IMR-90 (cell line): ENCODE measurements at regions not wholly inside any gene's neighbourhood (a gene's known extent, or its start where the extent isn't known, plus 50 kb on each side); places are given as distances from the start of the nearest gene placed in this dataset.

Source experiments
- ATAC-seq: fragments of 200-7000 bp; cut with Tn5 transposase; 2 replicates; pipeline ENCODE4 v1.9.1; 2020; ENCODE audit warnings: low read depth, mild to moderate bottlenecking, moderate library complexity
- BruUV-seq: library from RNA; stranded (reverse); fragments of 400-500 nt; replicated peaks from 2 replicates; lab custom pipeline; 2021; lab: Mats Ljungman, UMichigan
- CTCF ChIA-PET: fragments of 300-600 bp; formaldehyde crosslinking; extraction: SDS; loops from one replicate; lab custom pipeline; 2021; ENCODE audit warnings: antibody characterized with exemption; lab: Yijun Ruan, JAX
- POLR2A ChIA-PET: fragments of 300-600 bp; sonication (Branson Sonifier 250); formaldehyde crosslinking; loops from one replicate; lab custom pipeline; 2022; ENCODE audit warnings: antibody characterized with exemption; ENCODE audit not compliant: unreplicated experiment; lab: Charles Lee
- DNase-seq: peaks from one replicate; pipeline ENCODE4 v3.0.0; 2013
- H2AFZ ChIP-seq: replicated peaks from 2 replicates; pipeline ENCODE3; 2013; ENCODE audit warnings: low read length, mild to moderate bottlenecking; ENCODE audit not compliant: poor library complexity
- H2AK5ac ChIP-seq: 2 replicates; pipeline ENCODE4 v1.6.1; 2013; ENCODE audit warnings: low read depth, low read length, inconsistent platforms
- H2AK9ac ChIP-seq: replicated peaks from 2 replicates; pipeline ENCODE3; 2013; ENCODE audit warnings: mild to moderate bottlenecking, low read depth, low read length, moderate library complexity; ENCODE audit not compliant: poor library complexity
- H2BK120ac ChIP-seq: 2 replicates; pipeline ENCODE4 v1.6.1; 2013; ENCODE audit warnings: low read depth, low read length, inconsistent platforms
- H2BK15ac ChIP-seq: 3 replicates; pipeline ENCODE4 v1.6.1; 2013; ENCODE audit warnings: low read depth, low read length, inconsistent platforms
- H2BK20ac ChIP-seq: 2 replicates; pipeline ENCODE4 v1.6.1; 2013; ENCODE audit warnings: low read depth, mild to moderate bottlenecking, inconsistent platforms, low read length, moderate library complexity
- H2BK5ac ChIP-seq: 2 replicates; pipeline ENCODE4 v1.6.1; 2013; ENCODE audit warnings: mild to moderate bottlenecking, low read depth, low read length, inconsistent platforms; ENCODE audit not compliant: poor library complexity, severe bottlenecking
- H3K14ac ChIP-seq: replicated peaks from 2 replicates; pipeline ENCODE4 v1.6.1; 2013; ENCODE audit warnings: low read depth, low read length, inconsistent platforms
- H3K18ac ChIP-seq: 2 replicates; pipeline ENCODE4 v1.6.1; 2013; ENCODE audit warnings: low read depth, low read length, control low read depth
- H3K23ac ChIP-seq: 2 replicates; pipeline ENCODE4 v1.6.1; 2013; ENCODE audit warnings: low read depth, low read length, inconsistent platforms
- H3K27ac ChIP-seq: 2 replicates; pipeline ENCODE4 v1.5.1; 2013; ENCODE audit warnings: mild to moderate bottlenecking, control low read depth, low read length; ENCODE audit not compliant: insufficient read depth
- H3K27me3 ChIP-seq: 2 replicates; pipeline ENCODE4 v1.6.1; 2013; ENCODE audit warnings: low read length; ENCODE audit not compliant: control insufficient read depth, insufficient read depth
- H3K36me3 ChIP-seq: 2 replicates; pipeline ENCODE4 v1.6.1; 2013; ENCODE audit warnings: low read length, mixed read lengths; ENCODE audit not compliant: control insufficient read depth, insufficient read depth
- H3K4ac ChIP-seq: 2 replicates; pipeline ENCODE4 v1.6.1; 2013; ENCODE audit warnings: low read depth, low read length, inconsistent platforms
- H3K4me1 ChIP-seq: 2 replicates; pipeline ENCODE4 v1.6.1; 2013; ENCODE audit warnings: low read length, mixed read lengths; ENCODE audit not compliant: control insufficient read depth, insufficient read depth
- H3K4me2 ChIP-seq: 2 replicates; pipeline ENCODE4 v1.6.1; 2013; ENCODE audit warnings: low read depth, mild to moderate bottlenecking, control low read depth, low read length, moderate library complexity
- H3K4me3 ChIP-seq: 2 replicates; pipeline ENCODE4 v1.5.1; 2013; ENCODE audit warnings: low read depth, mild to moderate bottlenecking, control low read depth, low read length, moderate library complexity; ENCODE audit not compliant: insufficient read depth
- H3K56ac ChIP-seq: 2 replicates; pipeline ENCODE4 v1.6.1; 2013; ENCODE audit warnings: low read length, inconsistent platforms; ENCODE audit not compliant: insufficient read depth; ENCODE audit errors: extremely low read depth
- H3K79me1 ChIP-seq, 2 experiments: 2 replicates each; pipeline ENCODE4 v1.6.1; 2013; ENCODE audit warnings: low read length in 2 of 2, inconsistent platforms in 1 of 2, low read depth in 1 of 2
- H3K9ac ChIP-seq: 2 replicates; pipeline ENCODE4 v1.6.1; 2013; ENCODE audit warnings: low read depth, low read length, control low read depth
- H3K9me1 ChIP-seq: 2 replicates; pipeline ENCODE4 v1.6.1; 2013; ENCODE audit warnings: low read length, inconsistent platforms; ENCODE audit not compliant: insufficient read depth
- H3K9me3 ChIP-seq: 2 replicates; pipeline ENCODE4 v1.6.1; 2013; ENCODE audit warnings: low read length; ENCODE audit not compliant: control insufficient read depth, insufficient read depth
- H4K20me1 ChIP-seq: 2 replicates; pipeline ENCODE4 v1.6.1; 2013; ENCODE audit warnings: low read length, inconsistent platforms; ENCODE audit not compliant: insufficient read depth
- H4K5ac ChIP-seq: 2 replicates; pipeline ENCODE4 v1.6.1; 2013; ENCODE audit warnings: mild to moderate bottlenecking, low read depth, low read length, control low read depth
- H4K8ac ChIP-seq, 2 experiments: 2 replicates each; pipeline ENCODE4 v1.6.1; 2013; ENCODE audit warnings: low read depth in 2 of 2, low read length in 2 of 2, control low read depth in 1 of 2, inconsistent platforms in 1 of 2
- H4K91ac ChIP-seq: 2 replicates; pipeline ENCODE4 v1.6.1; 2013; ENCODE audit warnings: low read depth, low read length, inconsistent platforms; ENCODE audit not compliant: insufficient read depth
- CHD1 ChIP-seq: IDR thresholded peaks from 2 replicates; pipeline ENCODE4 v1.6.1; 2012; ENCODE audit warnings: low read depth, low read length, improper control_type of control experiment
- MAZ ChIP-seq: IDR thresholded peaks from 2 replicates; pipeline ENCODE4 v1.6.1; 2012; ENCODE audit warnings: low read depth, mild to moderate bottlenecking, low read length, improper control_type of control experiment, moderate library complexity, borderline replicate concordance
- MXI1 ChIP-seq: IDR thresholded peaks from 2 replicates; pipeline ENCODE4 v1.6.1; 2012; ENCODE audit warnings: low read depth, mild to moderate bottlenecking, low read length, moderate library complexity, borderline replicate concordance
- NFE2L2 ChIP-seq: fragments of 150-350 bp; IDR thresholded peaks from 2 replicates; pipeline ENCODE4 v1.6.1; 2016; ENCODE audit warnings: low read depth, mild to moderate bottlenecking, low read length
- POLR2A ChIP-seq: IDR thresholded peaks from 2 replicates; pipeline ENCODE4 v1.6.1; 2012; ENCODE audit warnings: mild to moderate bottlenecking, low read depth, low read length
- WGBS, 2 experiments: methylation state at CpG; one replicate each; pipeline versions ENCODE4 v1.1.5 to v1.1.7; 2013; ENCODE audit warnings: missing lambda C conversion rate in 2 of 2; ENCODE audit not compliant: insufficient read length in 1 of 2; ENCODE audit errors: extremely low coverage in 2 of 2; 5-methylcytosine and 5-hydroxymethylcytosine counted together
- dilution Hi-C: fragments of 300-500 bp; cut with HindIII; formaldehyde crosslinking; loops from one replicate; pipeline ENCODE4 v1.14.3; 2018; ENCODE audit warnings: low sequenced_read_pairs; ENCODE audit not compliant: unreplicated experiment
- in situ Hi-C: fragments of 300-500 bp; cut with MboI; formaldehyde crosslinking; loops from 3 replicates; pipeline ENCODE4 v1.14.3; 2019; ENCODE audit warnings: low sequenced_read_pairs, inconsistent platforms, mixed read lengths
- intact Hi-C: fragments of 100-400 bp; cut with micrococcal nuclease; formaldehyde crosslinking; loops from 2 replicates; pipeline ENCODE4 v1.10.0; 2022

DNA sequence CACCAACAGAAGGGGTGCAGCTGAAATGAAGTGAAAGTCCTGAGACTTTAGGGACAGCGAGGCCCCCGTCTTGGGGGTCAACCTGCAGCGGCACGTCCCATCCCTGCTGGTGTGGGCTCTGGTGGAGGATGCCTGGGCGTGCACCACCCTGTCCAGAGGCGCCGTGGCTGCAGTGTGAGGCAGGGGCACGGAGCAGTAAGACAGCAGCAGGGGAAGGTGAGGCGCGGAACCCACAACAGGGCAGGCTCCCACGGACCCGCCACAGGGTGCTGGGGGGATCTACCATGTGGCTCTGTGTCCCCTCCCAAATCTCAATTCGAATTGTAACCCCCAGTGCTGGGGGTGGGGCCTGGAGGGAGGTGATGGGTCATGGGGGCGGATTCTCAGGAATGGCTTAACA lies 158.6 kb downstream of the SHANK2 start:
- DNase-seq, result no peak
- Histone ChIP-seq H3K27me3 (no peaks in the 10 kb centered on the region), H3K4me3 (no peak overlapping the region), H3K23ac (no peak overlapping the region), H4K8ac (no peak overlapping the region), H3K36me3 (peaks cover 33% of the 10 kb centered on the region), H3K18ac (no peak overlapping the region), H2AK9ac (no peak overlapping the region), H3K79me1 (no peaks in the 10 kb centered on the region), H3K4me2 (no peak overlapping the region), H4K91ac (no peak overlapping the region), H2BK120ac (no peak overlapping the region), H3K4ac (no peak overlapping the region), H2AK5ac (no peak overlapping the region), H2BK5ac (no peak overlapping the region), H3K4me1 (no peaks in the 10 kb centered on the region), H2BK20ac (no peak overlapping the region), H2BK15ac (no peak overlapping the region), H3K56ac (no peak overlapping the region), H4K5ac (no peak overlapping the region), H3K9me1 (0 out of 2 replicates have a peak, but pooled peaks cover 5% of the 10 kb centered on the region), H3K9ac (no peak overlapping the region), H3K27ac (no peak overlapping the region), H2AFZ (no peak overlapping the region), H3K14ac (no peak overlapping the region), H4K20me1 (peaks cover 6% of the 10 kb centered on the region; the same call in 1 of the 2 replicates), H3K9me3 (no peaks in the 10 kb centered on the region; the same call in 1 of the 2 replicates)
- ATAC-seq, result no peak
- intact Hi-C loops (no loop called here), in situ Hi-C loops (no loop called here), dilution Hi-C loops (no loop called here)
- TF ChIP-seq NFE2L2, result no peak
- no peak for TF ChIP-seq POLR2A
- TF ChIP-seq MXI1, result no peak
- TF ChIP-seq CHD1, result no peak
- no peak for TF ChIP-seq MAZ
- BruUV-seq, result no TSS peak
- ChIA-PET CTCF (no interaction called here), POLR2A (no interaction called here)
- WGBS, 2 experiments, result 93% methylated on average over 3 of the region's 14 CpGs; no CpG with 5 or more reads in 1 of the 2 experiments
